HEK293 (cell line): ENCODE measurements at regions not wholly inside any gene's neighbourhood (a gene's known extent, or its start where the extent isn't known, plus 50 kb on each side); places are given as distances from the start of the nearest gene placed in this dataset.
A peak's percentile ranks its signal among the peaks of the same experiment; 100 is the strongest.

Experiments used
- CTCF ChIA-PET: fragments of 350-600 bp; formaldehyde crosslinking; extraction: SDS; loops from one replicate; lab custom pipeline; 2021; ENCODE audit warnings: antibody characterized with exemption; lab: Yijun Ruan, JAX
- POLR2A ChIA-PET: fragments of 300-600 bp; formaldehyde crosslinking; extraction: SDS; loops from one replicate; lab custom pipeline; 2020; ENCODE audit warnings: antibody characterized with exemption, inconsistent platforms; lab: Yijun Ruan, JAX
- H3K27ac ChIP-seq: fragments of 200-500 bp; sonication (Bioruptor generic); 2 replicates; pipeline ENCODE4 v1.5.1; 2014; ENCODE audit warnings: low read depth, low read length, control low read depth, inconsistent platforms; ENCODE audit errors: extremely low read depth
- H3K36me3 ChIP-seq, 2 experiments: fragments of 200-500 bp in 1 of 2; sonication (Bioruptor generic) in 1 of 2; 1 replicate in 1 of 2; 2 replicates in 1 of 2; pipeline ENCODE4 v1.5.1; 2014 to 2017; ENCODE audit warnings: inconsistent platforms in 2 of 2, low read length in 2 of 2; ENCODE audit not compliant: control insufficient read depth in 2 of 2, insufficient read depth in 1 of 2
- H3K4me1 ChIP-seq: fragments of 200-500 bp; sonication (Bioruptor generic); 2 replicates; pipeline ENCODE4 v1.5.1; 2014; ENCODE audit warnings: mild to moderate bottlenecking, low read length, inconsistent platforms; ENCODE audit not compliant: control insufficient read depth, insufficient read depth
- H3K4me3 ChIP-seq: 2 replicates; pipeline ENCODE4 v1.5.1; 2011; ENCODE audit warnings: low read depth, mild to moderate bottlenecking, control low read depth, low read length, moderate library complexity
- H3K9me3 ChIP-seq: fragments of 200-500 bp; sonication (Bioruptor generic); 2 replicates; pipeline ENCODE4 v1.5.1; 2014; ENCODE audit warnings: low read depth, low read length, inconsistent platforms; ENCODE audit not compliant: control insufficient read depth, insufficient read depth
- KLF7 ChIP-seq: fragments of 450-650 bp; formaldehyde crosslinking; IDR thresholded peaks from 2 replicates; pipeline ENCODE4 v1.5.1; 2016; ENCODE audit warnings: missing biosample characterization, missing genetic modification characterization, borderline replicate concordance
- PRDM4 ChIP-seq: fragments of 450-650 bp; formaldehyde crosslinking; IDR thresholded peaks from 2 replicates; pipeline ENCODE4 v1.5.1; 2017; ENCODE audit warnings: missing biosample characterization, missing genetic modification characterization
- SCRT1 ChIP-seq: fragments of 450-650 bp; formaldehyde crosslinking; IDR thresholded peaks from 2 replicates; pipeline ENCODE4 v1.5.1; 2016; ENCODE audit warnings: missing biosample characterization, missing genetic modification characterization, borderline replicate concordance
- SCRT2 ChIP-seq: fragments of 450-650 bp; formaldehyde crosslinking; IDR thresholded peaks from 2 replicates; pipeline ENCODE4 v1.5.1; 2016; ENCODE audit warnings: missing biosample characterization, missing genetic modification characterization
- TRIM28 ChIP-seq: IDR thresholded peaks from 2 replicates; pipeline ENCODE4 v1.6.1; 2011; ENCODE audit warnings: low read length, control low read depth, borderline replicate concordance
- YY2 ChIP-seq: fragments of 450-650 bp; formaldehyde crosslinking; IDR thresholded peaks from 2 replicates; pipeline ENCODE4 v1.5.1; 2016; ENCODE audit warnings: missing biosample characterization, missing genetic modification characterization
- ZFHX2 ChIP-seq: fragments of 450-650 bp; formaldehyde crosslinking; conservative IDR thresholded peaks from 2 replicates; pipeline ENCODE4 v1.5.1; 2016; ENCODE audit warnings: missing biosample characterization, missing genetic modification characterization
- ZNF10 ChIP-seq: fragments of 450-650 bp; formaldehyde crosslinking; IDR thresholded peaks from 2 replicates; pipeline ENCODE4 v1.5.1; 2017; ENCODE audit warnings: missing biosample characterization, missing genetic modification characterization
- ZNF112 ChIP-seq: fragments of 450-650 bp; formaldehyde crosslinking; IDR thresholded peaks from 2 replicates; pipeline ENCODE4 v1.5.0; 2017; ENCODE audit warnings: missing biosample characterization, missing genetic modification characterization
- ZNF132 ChIP-seq: fragments of 450-650 bp; formaldehyde crosslinking; IDR thresholded peaks from 2 replicates; pipeline ENCODE4 v1.5.1; 2017; ENCODE audit warnings: missing biosample characterization, missing genetic modification characterization, borderline replicate concordance
- ZNF19 ChIP-seq: fragments of 450-650 bp; formaldehyde crosslinking; IDR thresholded peaks from 2 replicates; pipeline ENCODE4; 2016; ENCODE audit warnings: missing biosample characterization, missing genetic modification characterization, low read depth
- ZNF2 ChIP-seq: fragments of 450-650 bp; formaldehyde crosslinking; IDR thresholded peaks from 2 replicates; pipeline ENCODE4 v1.5.1; 2016; ENCODE audit warnings: missing biosample characterization, missing genetic modification characterization
- ZNF202 ChIP-seq: fragments of 450-650 bp; formaldehyde crosslinking; IDR thresholded peaks from 2 replicates; pipeline ENCODE4 v1.5.1; 2016; ENCODE audit warnings: missing biosample characterization, missing genetic modification characterization, borderline replicate concordance
- ZNF223 ChIP-seq: fragments of 450-650 bp; formaldehyde crosslinking; IDR thresholded peaks from 2 replicates; pipeline ENCODE4 v1.5.1; 2016; ENCODE audit warnings: missing biosample characterization, missing genetic modification characterization
- ZNF274 ChIP-seq, 2 experiments: fragments of 200-500 bp in 1 of 2; fragments of 450-650 bp in 1 of 2; sonication (Bioruptor generic) in 1 of 2; formaldehyde crosslinking in 1 of 2; IDR thresholded peaks; 2 replicates each; pipeline versions ENCODE4 v1.5.1 to v1.6.1; 2014 to 2016; ENCODE audit warnings: borderline replicate concordance in 1 of 2, inconsistent platforms in 1 of 2, low read length in 1 of 2, missing biosample characterization in 1 of 2, missing genetic modification characterization in 1 of 2
- ZNF350 ChIP-seq: fragments of 450-650 bp; formaldehyde crosslinking; IDR thresholded peaks from 2 replicates; pipeline ENCODE4 v1.5.0; 2017; ENCODE audit warnings: missing biosample characterization, mild to moderate bottlenecking, missing genetic modification characterization
- ZNF362 ChIP-seq: fragments of 450-650 bp; formaldehyde crosslinking; IDR thresholded peaks from 2 replicates; pipeline ENCODE4 v1.5.1; 2016; ENCODE audit warnings: missing biosample characterization, missing genetic modification characterization
- ZNF473 ChIP-seq: fragments of 450-650 bp; formaldehyde crosslinking; IDR thresholded peaks from 2 replicates; pipeline ENCODE4 v1.5.1; 2017; ENCODE audit warnings: missing biosample characterization, missing genetic modification characterization
- ZNF48 ChIP-seq: fragments of 450-650 bp; formaldehyde crosslinking; IDR thresholded peaks from 2 replicates; pipeline ENCODE4 v1.5.1; 2016; ENCODE audit warnings: missing biosample characterization, missing genetic modification characterization
- ZNF501 ChIP-seq: fragments of 450-650 bp; formaldehyde crosslinking; IDR thresholded peaks from 2 replicates; pipeline ENCODE4 v1.5.1; 2016; ENCODE audit warnings: missing biosample characterization, missing genetic modification characterization
- ZNF513 ChIP-seq: fragments of 450-650 bp; IDR thresholded peaks from 2 replicates; pipeline ENCODE4 v1.5.1; 2018; ENCODE audit warnings: missing biosample characterization, missing genetic modification characterization
- ZNF514 ChIP-seq: fragments of 450-650 bp; formaldehyde crosslinking; IDR thresholded peaks from 2 replicates; pipeline ENCODE4 v1.5.1; 2016; ENCODE audit warnings: missing biosample characterization, missing genetic modification characterization
- ZNF621 ChIP-seq: fragments of 450-650 bp; formaldehyde crosslinking; IDR thresholded peaks from 2 replicates; pipeline ENCODE4 v1.5.1; 2017; ENCODE audit warnings: missing biosample characterization, missing genetic modification characterization
- ZNF747 ChIP-seq: fragments of 450-650 bp; formaldehyde crosslinking; IDR thresholded peaks from 2 replicates; pipeline ENCODE4 v1.5.1; 2016; ENCODE audit warnings: missing biosample characterization, missing genetic modification characterization

GRCh38 chr1:229164836-229165735, 105.8 kb upstream of the RAB4A start:
- POLR2A ChIA-PET = no interaction called here
- Histone ChIP-seq H3K27ac (no peak overlapping the region), H3K4me1 (no peaks in the 10 kb centered on the region), H3K36me3 (no peaks in the 10 kb centered on the region), H3K9me3 (no peaks in the 10 kb centered on the region), H3K4me3 (no peak overlapping the region)
- CTCF ChIA-PET = interaction anchor here (0.5 kb wide), 1 partner anchor 235 kb away, joined by 3 read pairs; no protein-coding TSS in a partner anchor
- no peak for TF ChIP-seq KLF7 (tag by site-specific recombination)
- TF ChIP-seq PRDM4 (tag by site-specific recombination) = no peak
- TF ChIP-seq ZNF621 (tag by site-specific recombination) = no peak
- no peak for TF ChIP-seq ZNF513 (tag by site-specific recombination)

GRCh38 chr1:229167318-229167717, 103.6 kb upstream of the RAB4A start:
- Histone ChIP-seq H3K4me1 (no peaks in the 10 kb centered on the region), H3K36me3 (no peaks in the 10 kb centered on the region), H3K27ac (no peak overlapping the region), H3K9me3 (no peaks in the 10 kb centered on the region), H3K4me3 (no peak overlapping the region)
- ChIA-PET POLR2A (interaction anchor here (1.0 kb wide), 1 partner anchor 17 kb away, joined by 3 read pairs; no protein-coding TSS in a partner anchor), CTCF (interaction anchor here (0.7 kb wide), 1 partner anchor 282 kb away, joined by 3 read pairs; no protein-coding TSS in a partner anchor)
- TF ChIP-seq SCRT2 (tag by site-specific recombination) = peak; percentile 64; the same call in 1 of the 2 replicates
- 0 out of 2 replicates have a peak, but pooled peaks have one; percentile 56 for TF ChIP-seq SCRT1 (tag by site-specific recombination)
- no peak for TF ChIP-seq ZNF10 (tag by site-specific recombination)
- no peak for TF ChIP-seq ZNF501 (tag by site-specific recombination)

- no peaks in the 10 kb centered on the region for H3K9me3 ChIP-seq
- no peaks in the 10 kb centered on the region for H3K36me3 ChIP-seq
- CTCF ChIA-PET = interaction anchor here (0.6 to 1.4 kb wide), 3 partner anchors 16 to 70 kb away, joined by 3 read pairs; no protein-coding TSS in a partner anchor
- TF ChIP-seq ZNF112 (tag by site-specific recombination) = no peak
- no peak for TF ChIP-seq ZNF747 (tag by site-specific recombination)
- no peak for TF ChIP-seq ZNF48 (tag by site-specific recombination)
- no peak for TF ChIP-seq ZNF132 (tag by site-specific recombination)
- TF ChIP-seq ZNF274 (IDR thresholded peaks at IDR 0.05; ENCODE audit: low read length) = no peak
- TF ChIP-seq ZNF274 (tag by site-specific recombination; IDR thresholded peaks at IDR 0.05; ENCODE audit: borderline replicate concordance) = no peak
- no peak for TF ChIP-seq ZNF19 (tag by site-specific recombination)
- TF ChIP-seq ZFHX2 (tag by site-specific recombination) = no peak
- TF ChIP-seq ZNF202 (tag by site-specific recombination) = no peak
- no peak for TF ChIP-seq YY2
- TF ChIP-seq ZNF350 (tag by site-specific recombination) = no peak
- no peak for TF ChIP-seq ZNF514
- no peak for TF ChIP-seq ZNF223 (tag by site-specific recombination)
- no peak for TF ChIP-seq ZNF2 (tag by site-specific recombination)
- no peak for TF ChIP-seq ZNF473 (tag by site-specific recombination)
- TF ChIP-seq TRIM28 = no peak
- no peak for TF ChIP-seq ZNF362
- TF ChIP-seq, all 188 proteins: peak for 0
- POLR2A ChIA-PET = no interaction called here
- Histone ChIP-seq H3K4me3 (no peak overlapping the region), H3K27ac (no peak overlapping the region), H3K4me1 (no peaks in the 10 kb centered on the region)
These were observed 101.5 kb upstream of the RAB4A start for GRCh38 chr1:229169399-229169798.
